ENCODE measurements at regions not wholly inside any gene's neighbourhood (a gene's known extent, or its start where the extent isn't known, plus 50 kb on each side); places are given as distances from the start of the nearest gene placed in this dataset.

DNA sequence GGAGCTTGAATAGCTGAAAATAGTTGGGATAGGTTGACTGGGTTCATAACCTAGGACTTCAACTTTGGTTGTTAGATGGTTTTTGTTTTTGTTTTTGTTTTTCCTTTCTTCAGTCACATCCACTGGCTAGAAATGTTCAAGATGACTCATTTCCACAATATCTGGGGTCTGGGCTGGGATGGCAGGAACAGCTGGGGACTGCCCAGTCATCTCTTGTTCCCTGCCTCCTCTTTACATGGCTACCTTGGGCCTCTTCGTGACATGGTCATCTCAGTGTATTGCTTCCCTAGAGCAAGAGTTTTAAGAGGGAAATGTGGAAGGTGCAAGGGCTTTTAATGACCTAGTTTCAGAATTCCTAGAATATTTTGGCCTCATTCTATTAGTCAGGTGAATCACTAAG, 915.8 kb downstream of the XPNPEP1 start:
- TF ChIP-seq, protein P1, sequence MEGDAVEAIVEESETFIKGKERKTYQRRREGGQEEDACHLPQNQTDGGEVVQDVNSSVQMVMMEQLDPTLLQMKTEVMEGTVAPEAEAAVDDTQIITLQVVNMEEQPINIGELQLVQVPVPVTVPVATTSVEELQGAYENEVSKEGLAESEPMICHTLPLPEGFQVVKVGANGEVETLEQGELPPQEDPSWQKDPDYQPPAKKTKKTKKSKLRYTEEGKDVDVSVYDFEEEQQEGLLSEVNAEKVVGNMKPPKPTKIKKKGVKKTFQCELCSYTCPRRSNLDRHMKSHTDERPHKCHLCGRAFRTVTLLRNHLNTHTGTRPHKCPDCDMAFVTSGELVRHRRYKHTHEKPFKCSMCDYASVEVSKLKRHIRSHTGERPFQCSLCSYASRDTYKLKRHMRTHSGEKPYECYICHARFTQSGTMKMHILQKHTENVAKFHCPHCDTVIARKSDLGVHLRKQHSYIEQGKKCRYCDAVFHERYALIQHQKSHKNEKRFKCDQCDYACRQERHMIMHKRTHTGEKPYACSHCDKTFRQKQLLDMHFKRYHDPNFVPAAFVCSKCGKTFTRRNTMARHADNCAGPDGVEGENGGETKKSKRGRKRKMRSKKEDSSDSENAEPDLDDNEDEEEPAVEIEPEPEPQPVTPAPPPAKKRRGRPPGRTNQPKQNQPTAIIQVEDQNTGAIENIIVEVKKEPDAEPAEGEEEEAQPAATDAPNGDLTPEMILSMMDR (conservative IDR thresholded peaks at IDR 0.05 in 1 of 2, IDR thresholded peaks at IDR 0.05 in 1 of 2; ENCODE audit: low read depth in 1 of 2, low read length in 2 of 2), result no peak
- no peak for TF ChIP-seq EZH2 (IDR thresholded peaks at IDR 0.05; ENCODE audit: low read length, missing control alignments)

Measured in fibroblast of lung (primary cell).